BLaER1 (cell line): ENCODE measurements at regions not wholly inside any gene's neighbourhood (a gene's known extent, or its start where the extent isn't known, plus 50 kb on each side); places are given as distances from the start of the nearest gene placed in this dataset.
A peak's percentile ranks its signal among the peaks of the same experiment; 100 is the strongest.

Experiments
- H3K27ac ChIP-seq: shearing (Covaris generic); formaldehyde crosslinking; 2 replicates; pipeline ENCODE4 v1.8.1; 2022
- H3K27me3 ChIP-seq: shearing (Covaris generic); formaldehyde crosslinking; 2 replicates; pipeline ENCODE4 v1.8.1; 2022
- H3K36me3 ChIP-seq: shearing (Covaris generic); formaldehyde crosslinking; 2 replicates; pipeline ENCODE4 v1.8.1; 2022
- H3K4me1 ChIP-seq: shearing (Covaris generic); formaldehyde crosslinking; 2 replicates; pipeline ENCODE4 v1.8.1; 2022
- H3K4me2 ChIP-seq: shearing (Covaris generic); formaldehyde crosslinking; 2 replicates; pipeline ENCODE4 v1.8.1; 2022
- H3K4me3 ChIP-seq: shearing (Covaris generic); formaldehyde crosslinking; 2 replicates; pipeline ENCODE4 v1.8.1; 2022
- H3K9ac ChIP-seq: shearing (Covaris generic); formaldehyde crosslinking; 2 replicates; pipeline ENCODE4 v1.8.1; 2022
- H3K9me3 ChIP-seq: shearing (Covaris generic); formaldehyde crosslinking; 2 replicates; pipeline ENCODE4 v1.8.1; 2022
- H4K20me1 ChIP-seq: shearing (Covaris generic); formaldehyde crosslinking; 2 replicates; pipeline ENCODE4 v1.8.1; 2022
- Cebpa-rat ChIP-seq: shearing (Covaris generic); IDR thresholded peaks from 2 replicates; pipeline ENCODE4 v1.8.1; 2022

DNA sequence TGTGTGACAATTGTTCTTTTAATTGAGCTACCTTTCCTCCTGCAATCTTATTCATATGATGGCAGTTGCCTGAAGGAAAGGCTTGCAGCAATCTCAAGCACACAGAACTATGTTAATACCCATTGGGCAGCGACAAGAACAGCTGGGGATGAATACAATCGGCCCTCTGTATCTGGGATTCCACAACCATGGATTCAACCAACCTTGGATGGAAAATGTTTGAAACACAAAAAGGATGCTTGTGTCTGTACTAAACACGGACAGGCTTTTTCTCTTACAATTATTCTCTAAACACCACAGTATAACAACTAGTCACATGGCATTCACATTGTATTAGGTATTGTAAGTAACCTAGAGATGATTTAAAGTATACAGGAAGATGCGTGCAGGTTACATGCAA is 256.1 kb upstream of the SIX2 start:
- Histone ChIP-seq H3K27ac (no peak overlapping the region), H3K4me1 (peaks cover 60% of the 10 kb centered on the region), H3K4me2 (peak overlapping the region; percentile 71), H3K27me3 (no peaks in the 10 kb centered on the region), H3K36me3 (no peaks in the 10 kb centered on the region), H4K20me1 (no peaks in the 10 kb centered on the region), H3K9me3 (0 out of 2 replicates have a peak, but pooled peaks cover 3% of the 10 kb centered on the region), H3K4me3 (no peak overlapping the region), H3K9ac (no peak overlapping the region)
- TF ChIP-seq Cebpa-rat: no peak

DNA sequence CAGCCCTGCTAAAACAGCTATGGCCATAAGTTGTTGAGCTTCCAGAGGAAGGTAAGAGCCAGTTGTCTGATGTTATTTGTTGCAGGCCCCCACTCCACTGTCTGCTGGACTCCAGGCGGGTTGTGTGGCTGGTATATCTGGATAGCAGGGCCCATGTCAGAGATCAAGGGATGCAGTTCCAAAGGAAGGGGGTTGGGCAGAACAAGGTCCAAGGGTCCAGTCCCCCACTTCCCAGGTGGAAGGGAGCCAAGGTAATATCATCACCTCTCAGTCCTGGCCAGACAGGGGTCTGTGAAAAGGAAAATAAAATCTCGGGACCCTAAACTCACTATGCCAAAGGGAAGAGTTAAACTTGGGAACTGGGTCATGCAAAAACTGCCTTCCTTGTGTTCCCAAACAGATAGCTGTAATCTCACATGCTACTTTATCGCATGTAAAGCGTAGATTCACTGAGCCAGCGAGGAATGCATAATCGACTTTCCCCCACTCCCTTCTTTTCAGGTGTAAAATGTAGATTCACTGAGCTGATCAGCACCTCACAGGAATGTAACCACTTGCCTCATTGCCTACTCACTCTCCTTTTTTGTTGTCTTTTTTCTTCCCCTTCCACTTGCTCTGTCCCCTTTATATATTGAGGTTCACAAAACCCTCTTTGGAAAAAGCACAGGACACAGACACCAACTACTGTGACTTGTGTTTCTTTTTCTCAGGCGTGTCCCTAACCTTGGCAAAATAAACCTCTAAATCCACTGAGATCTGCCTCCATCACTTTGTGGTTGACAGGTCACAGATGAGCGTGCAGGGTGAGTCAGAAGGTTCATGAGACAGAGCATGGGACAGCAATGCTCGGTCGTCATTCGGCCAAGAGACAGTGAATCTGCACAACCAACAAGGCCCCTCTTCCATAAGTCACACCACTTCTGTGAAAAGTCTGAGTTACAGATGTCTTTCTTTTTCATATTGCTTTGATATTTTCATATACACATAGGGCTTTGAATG is 255.3 kb upstream of the SIX2 start:
- H4K20me1 ChIP-seq: no peaks in the 10 kb centered on the region
- no peak overlapping the region for H3K9ac ChIP-seq
- no peak for TF ChIP-seq Cebpa-rat
- peak overlapping the region; percentile 71 for H3K4me2 ChIP-seq
- 0 out of 2 replicates have a peak, but pooled peaks cover 3% of the 10 kb centered on the region for H3K9me3 ChIP-seq
- H3K4me3 ChIP-seq: no peak overlapping the region
- H3K27me3 ChIP-seq: no peaks in the 10 kb centered on the region
- H3K36me3 ChIP-seq: no peaks in the 10 kb centered on the region
- peaks cover 68% of the 10 kb centered on the region for H3K4me1 ChIP-seq
- H3K27ac ChIP-seq: no peak overlapping the region

- Histone ChIP-seq H4K20me1 (no peaks in the 10 kb centered on the region), H3K36me3 (no peaks in the 10 kb centered on the region), H3K4me2 (peak overlapping the region; percentile 71), H3K27me3 (no peaks in the 10 kb centered on the region), H3K9me3 (0 out of 2 replicates have a peak, but pooled peaks cover 3% of the 10 kb centered on the region), H3K9ac (peak overlapping the region; percentile 8; the same call in 1 of the 2 replicates), H3K4me1 (peaks cover 82% of the 10 kb centered on the region), H3K27ac (0 out of 2 replicates have a peak overlapping the region, but pooled peaks have one; percentile 44), H3K4me3 (no peak overlapping the region)
- no peak for TF ChIP-seq Cebpa-rat
Measured at GRCh38 chr2:45263147-45263546, 253.9 kb upstream of the SIX2 start.

DNA sequence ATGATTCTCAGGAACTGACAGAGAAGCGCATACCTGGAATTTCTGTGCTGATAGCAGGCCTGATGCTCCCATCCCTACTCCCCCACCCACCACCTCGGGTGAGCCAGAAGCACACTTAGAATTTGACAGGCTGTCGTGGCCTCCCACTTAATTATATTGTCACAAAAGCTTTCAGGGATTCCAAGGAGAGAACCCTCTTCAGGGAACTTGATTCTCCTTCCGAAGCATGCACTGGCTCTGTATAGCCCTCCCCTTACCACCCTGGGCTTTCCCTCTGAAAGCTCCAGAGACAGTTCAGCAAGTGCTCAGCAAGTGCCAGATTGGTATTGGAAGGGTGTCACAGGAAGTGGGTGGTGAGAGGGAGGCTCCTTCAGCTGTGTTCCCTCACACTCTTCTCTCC is 252.5 kb upstream of the SIX2 start:
- Histone ChIP-seq H3K36me3 (no peaks in the 10 kb centered on the region), H3K27ac (0 out of 2 replicates have a peak overlapping the region, but pooled peaks have one; percentile 14), H3K4me1 (peaks cover 96% of the 10 kb centered on the region), H3K4me3 (no peak overlapping the region), H3K4me2 (peak overlapping the region; percentile 71), H4K20me1 (no peaks in the 10 kb centered on the region), H3K9me3 (0 out of 2 replicates have a peak, but pooled peaks cover 3% of the 10 kb centered on the region), H3K9ac (no peak overlapping the region), H3K27me3 (no peaks in the 10 kb centered on the region)
- no peak for TF ChIP-seq Cebpa-rat

DNA sequence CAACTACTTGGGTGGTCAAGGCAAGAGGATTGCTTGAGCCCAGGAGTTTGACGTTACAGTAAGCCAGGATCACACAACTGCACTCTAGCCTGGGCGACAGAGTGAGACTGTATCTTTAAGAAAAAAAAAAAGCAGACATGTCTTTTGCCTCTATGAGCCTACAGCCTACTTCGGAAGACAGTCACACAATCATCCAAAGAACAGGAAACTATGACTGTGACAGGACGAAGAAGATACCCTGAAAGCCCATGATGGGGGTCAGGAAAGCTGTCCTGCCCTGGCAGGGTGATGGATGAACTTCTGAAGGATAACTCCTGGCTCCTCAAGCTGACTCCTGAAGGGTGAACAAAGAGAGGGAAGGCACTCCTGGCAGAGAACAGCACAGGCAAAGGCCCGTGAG is 251.7 kb upstream of the SIX2 start:
- Histone ChIP-seq H3K4me1 (peaks cover 100% of the 10 kb centered on the region), H3K4me3 (no peak overlapping the region), H3K4me2 (peak overlapping the region; percentile 71), H4K20me1 (no peaks in the 10 kb centered on the region), H3K9ac (no peak overlapping the region), H3K9me3 (0 out of 2 replicates have a peak, but pooled peaks cover 3% of the 10 kb centered on the region), H3K27me3 (no peaks in the 10 kb centered on the region), H3K27ac (peak overlapping the region; percentile 32; the same call in 1 of the 2 replicates), H3K36me3 (no peaks in the 10 kb centered on the region)
- TF ChIP-seq Cebpa-rat: no peak

DNA sequence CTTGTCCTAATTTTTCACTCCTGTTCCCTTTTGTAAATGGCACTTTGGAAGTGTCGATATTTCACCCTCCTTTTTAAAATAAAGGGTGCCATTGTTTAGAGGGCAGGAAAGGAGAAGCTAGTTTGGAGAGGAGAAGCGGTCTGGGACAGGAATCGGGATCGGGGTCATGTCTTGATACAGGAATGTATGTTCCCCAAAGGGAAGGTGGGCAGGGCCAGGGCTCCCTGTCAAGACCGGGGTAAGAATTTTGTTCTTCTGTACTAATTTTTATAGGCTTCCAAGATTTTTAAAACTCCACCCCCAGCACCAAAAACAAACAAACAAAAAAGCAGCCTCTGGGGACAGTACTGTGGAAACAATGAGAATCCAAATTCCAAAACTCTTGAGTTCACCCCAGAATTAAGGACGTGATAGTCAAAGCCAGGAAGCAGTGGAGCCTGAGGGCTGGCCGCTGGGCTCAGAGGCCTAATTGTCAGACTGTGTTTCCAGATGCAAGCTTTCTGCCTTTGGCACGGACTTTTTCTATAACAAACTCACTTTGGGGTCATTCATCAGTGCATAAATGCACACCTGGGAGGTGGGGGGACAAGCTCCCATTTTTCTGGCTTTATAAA is 250.4 kb upstream of the SIX2 start:
- no peaks in the 10 kb centered on the region for H3K27me3 ChIP-seq
- H3K4me1 ChIP-seq: peaks cover 100% of the 10 kb centered on the region
- H3K9ac ChIP-seq: no peak overlapping the region
- 0 out of 2 replicates have a peak, but pooled peaks cover 3% of the 10 kb centered on the region for H3K9me3 ChIP-seq
- no peak overlapping the region for H3K4me3 ChIP-seq
- no peak overlapping the region for H3K27ac ChIP-seq
- no peaks in the 10 kb centered on the region for H4K20me1 ChIP-seq
- TF ChIP-seq Cebpa-rat: no peak
- H3K4me2 ChIP-seq: 0 out of 2 replicates have a peak overlapping the region, but pooled peaks have one; percentile 74
- H3K36me3 ChIP-seq: no peaks in the 10 kb centered on the region

DNA sequence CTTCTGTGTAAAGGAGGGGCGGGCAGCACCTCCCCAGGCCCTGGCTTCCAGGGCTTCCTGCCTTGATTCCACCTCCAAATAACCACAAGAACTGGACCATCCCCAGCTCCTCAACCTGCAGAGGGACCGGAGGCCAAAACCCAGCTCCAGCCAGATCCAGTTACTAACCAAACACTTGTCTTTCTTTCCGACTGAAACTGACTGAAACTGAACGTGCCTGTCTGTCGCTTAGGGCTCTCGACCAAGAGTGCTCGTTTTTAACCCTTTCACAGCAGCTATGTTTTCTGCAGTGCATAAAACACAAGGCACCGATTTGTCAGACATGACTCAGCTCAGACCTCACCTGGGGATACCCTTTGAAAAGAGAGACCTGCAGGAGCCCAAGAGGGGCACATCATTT is 249.9 kb upstream of the SIX2 start:
- H3K9ac ChIP-seq: 0 out of 2 replicates have a peak overlapping the region, but pooled peaks have one; percentile 30
- H3K36me3 ChIP-seq: no peaks in the 10 kb centered on the region
- H3K27me3 ChIP-seq: no peaks in the 10 kb centered on the region
- H3K9me3 ChIP-seq: 0 out of 2 replicates have a peak, but pooled peaks cover 2% of the 10 kb centered on the region
- peak overlapping the region; percentile 79 for H3K27ac ChIP-seq
- peak overlapping the region; percentile 74 for H3K4me2 ChIP-seq
- no peak overlapping the region for H3K4me3 ChIP-seq
- TF ChIP-seq Cebpa-rat: no peak
- peaks cover 100% of the 10 kb centered on the region for H3K4me1 ChIP-seq
- no peaks in the 10 kb centered on the region for H4K20me1 ChIP-seq

- no peaks in the 10 kb centered on the region for H3K27me3 ChIP-seq
- no peak overlapping the region for H3K4me3 ChIP-seq
- peak overlapping the region; percentile 74 for H3K4me2 ChIP-seq
- H3K9ac ChIP-seq: peak overlapping the region; percentile 30
- no peaks in the 10 kb centered on the region for H3K36me3 ChIP-seq
- H3K9me3 ChIP-seq: no peaks in the 10 kb centered on the region
- peaks cover 94% of the 10 kb centered on the region for H3K4me1 ChIP-seq
- TF ChIP-seq Cebpa-rat: no peak
- H3K27ac ChIP-seq: peak overlapping the region; percentile 79
- H4K20me1 ChIP-seq: no peaks in the 10 kb centered on the region
Measured at GRCh38 chr2:45258311-45258710, 249.1 kb upstream of the SIX2 start.

DNA sequence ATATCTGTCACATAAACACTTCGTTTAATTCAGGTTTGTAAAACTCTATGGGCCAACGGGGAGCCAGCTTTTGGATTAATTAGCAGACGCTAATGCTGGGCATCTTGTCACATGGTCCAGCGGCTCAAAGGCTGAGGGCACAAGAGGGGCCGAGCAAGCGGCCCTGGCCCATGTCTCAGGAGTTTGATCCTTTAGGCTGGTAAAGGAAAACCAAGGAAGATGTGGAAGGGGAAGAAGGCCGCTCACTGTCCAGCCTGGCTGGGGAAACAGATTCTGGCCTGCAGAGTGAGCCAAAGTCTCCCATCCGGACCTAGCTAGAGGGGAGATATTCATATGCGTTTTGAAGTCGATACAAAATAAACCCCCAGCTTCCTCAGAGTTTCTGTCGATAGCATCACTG is 248.6 kb upstream of the SIX2 start:
- Histone ChIP-seq H4K20me1 (no peaks in the 10 kb centered on the region), H3K4me3 (no peak overlapping the region), H3K4me2 (peak overlapping the region; percentile 74), H3K9ac (peak overlapping the region; percentile 30; the same call in 1 of the 2 replicates), H3K4me1 (peaks cover 89% of the 10 kb centered on the region), H3K36me3 (no peaks in the 10 kb centered on the region), H3K27me3 (no peaks in the 10 kb centered on the region), H3K9me3 (no peaks in the 10 kb centered on the region), H3K27ac (peak overlapping the region; percentile 79)
- TF ChIP-seq Cebpa-rat: no peak
